ENCODE measurements at regions not wholly inside any gene's neighbourhood (a gene's known extent, or its start where the extent isn't known, plus 50 kb on each side); places are given as distances from the start of the nearest gene placed in this dataset.

DNA sequence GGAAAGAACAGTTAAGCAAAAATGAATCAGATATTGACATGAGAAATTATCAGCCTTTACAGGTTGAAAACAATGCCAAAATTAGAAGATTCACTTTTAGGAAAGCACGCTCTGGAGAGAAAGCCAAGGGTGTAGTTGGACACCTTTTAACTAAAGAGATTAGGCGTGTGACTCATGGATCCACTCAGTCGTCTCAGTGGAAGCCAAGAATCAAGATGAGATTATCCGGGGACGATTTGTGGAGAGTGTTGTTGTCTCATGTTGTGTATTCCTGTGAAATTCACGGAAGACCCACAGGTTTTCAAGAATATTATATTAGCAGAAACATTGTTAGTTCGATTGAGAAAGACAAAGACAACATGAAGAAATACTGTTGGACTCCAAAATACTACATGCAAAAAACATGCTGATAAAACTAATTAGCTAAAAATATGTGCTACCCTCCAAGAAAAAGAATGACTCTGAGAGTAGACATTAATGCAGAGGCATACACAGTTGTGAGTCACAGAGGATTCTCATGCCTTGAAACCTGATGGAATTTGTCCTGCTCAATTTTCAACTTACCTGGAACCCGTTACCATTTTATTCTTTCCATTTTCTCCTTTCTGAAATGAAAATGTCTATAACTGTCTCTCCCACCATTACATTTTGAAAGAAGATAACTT is 192.1 kb upstream of the RND3 start:
- Histone ChIP-seq H3K4me2 (ENCODE audit: insufficient read depth, insufficient read length, low read length) (no peak overlapping the region), H3K56ac (ENCODE audit: insufficient read length, low read depth, low read length) (no peak overlapping the region), H3K27ac (ENCODE audit: insufficient read length, low read depth, low read length) (no peak overlapping the region)

More for the DNA sequence above, 192.1 kb upstream of the RND3 start:
- Histone ChIP-seq H4K8ac (replicated peaks; ENCODE audit: insufficient read length, low read depth, low read length) (no peak overlapping the region), H3K4ac (ENCODE audit: low read depth, low read length) (no peak overlapping the region), H2BK120ac (ENCODE audit: low read depth, low read length, poor library complexity, severe bottlenecking) (no peak overlapping the region), H3K27me3 (ENCODE audit: insufficient read depth, low read length) (no peaks in the 10 kb centered on the region), H3K79me1 (ENCODE audit: insufficient read depth, low read depth, low read length, poor library complexity, severe bottlenecking) (no peaks in the 10 kb centered on the region), H4K91ac (ENCODE audit: insufficient read length, low read depth, low read length) (no peak overlapping the region), H3K23me2 (ENCODE audit: insufficient read length, low read depth, low read length, poor library complexity, severe bottlenecking) (no peaks in the 10 kb centered on the region), H3K23ac (ENCODE audit: insufficient read length, low read depth, low read length) (no peak overlapping the region), H2AFZ (ENCODE audit: low read length) (no peak overlapping the region), H3K14ac (ENCODE audit: insufficient read depth, low read length) (no peak overlapping the region), H3T11ph (ENCODE audit: low read length) (no peak overlapping the region), H2BK20ac (ENCODE audit: low read depth, low read length, poor library complexity, severe bottlenecking) (no peak overlapping the region), H3K79me2 (ENCODE audit: insufficient read depth, low read length) (no peaks in the 10 kb centered on the region), H2BK15ac (ENCODE audit: low read depth, low read length) (no peak overlapping the region), H3K18ac (ENCODE audit: insufficient read length, low read depth, low read length) (no peak overlapping the region), H4K20me1 (ENCODE audit: control insufficient read depth, insufficient read depth, insufficient read length) (no peaks in the 10 kb centered on the region), H2BK12ac (ENCODE audit: insufficient read length, low read depth, low read length) (no peak overlapping the region), H4K5ac (ENCODE audit: insufficient read length, low read depth, low read length) (no peak overlapping the region), H3K9me3 (ENCODE audit: control insufficient read depth, low read depth, low read length) (no peaks in the 10 kb centered on the region), H3K9ac (ENCODE audit: extremely low read depth, insufficient read length, low read length) (no peak overlapping the region), H3K4me1 (ENCODE audit: insufficient read depth, low read length) (peaks cover 6% of the 10 kb centered on the region; the same call in 1 of the 2 replicates), H2BK5ac (ENCODE audit: insufficient read length, low read length) (no peak overlapping the region), H2AK5ac (ENCODE audit: insufficient read length, low read length) (no peak overlapping the region)
- no peak for DNase-seq
- peaks cover 12% of the 10 kb centered on the region in 2 experiments for H3K4me1 Mint-ChIP-seq
- peaks cover 0 to 4% (median 0%) of the 10 kb centered on the region in 3 experiments; a peak in 3 of 7 replicates for H3K36me3 Mint-ChIP-seq (ENCODE audit: insufficient read depth in 1 of 3, low read depth in 3 of 3)
- H3K27ac Mint-ChIP-seq, result no peak overlapping the region
- H3K9me3 Mint-ChIP-seq, result peaks cover 0 to 5% of the 10 kb centered on the region in 2 experiments; a peak in 2 of 5 replicates
- no peaks in the 10 kb centered on the region for H3K27me3 Mint-ChIP-seq (ENCODE audit: low read depth)
- WGBS (ENCODE audit: extremely low coverage, insufficient read length, low lambda C conversion rate), result no CpG with 5 or more reads among the region's 8 CpGs
- TF ChIP-seq, protein P1, sequence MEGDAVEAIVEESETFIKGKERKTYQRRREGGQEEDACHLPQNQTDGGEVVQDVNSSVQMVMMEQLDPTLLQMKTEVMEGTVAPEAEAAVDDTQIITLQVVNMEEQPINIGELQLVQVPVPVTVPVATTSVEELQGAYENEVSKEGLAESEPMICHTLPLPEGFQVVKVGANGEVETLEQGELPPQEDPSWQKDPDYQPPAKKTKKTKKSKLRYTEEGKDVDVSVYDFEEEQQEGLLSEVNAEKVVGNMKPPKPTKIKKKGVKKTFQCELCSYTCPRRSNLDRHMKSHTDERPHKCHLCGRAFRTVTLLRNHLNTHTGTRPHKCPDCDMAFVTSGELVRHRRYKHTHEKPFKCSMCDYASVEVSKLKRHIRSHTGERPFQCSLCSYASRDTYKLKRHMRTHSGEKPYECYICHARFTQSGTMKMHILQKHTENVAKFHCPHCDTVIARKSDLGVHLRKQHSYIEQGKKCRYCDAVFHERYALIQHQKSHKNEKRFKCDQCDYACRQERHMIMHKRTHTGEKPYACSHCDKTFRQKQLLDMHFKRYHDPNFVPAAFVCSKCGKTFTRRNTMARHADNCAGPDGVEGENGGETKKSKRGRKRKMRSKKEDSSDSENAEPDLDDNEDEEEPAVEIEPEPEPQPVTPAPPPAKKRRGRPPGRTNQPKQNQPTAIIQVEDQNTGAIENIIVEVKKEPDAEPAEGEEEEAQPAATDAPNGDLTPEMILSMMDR (conservative IDR thresholded peaks at IDR 0.05), result no peak
- H3K4me3 Mint-ChIP-seq, result no peak overlapping the region

Measured in H9 (cell line).